ENCODE measurements at regions not wholly inside any gene's neighbourhood (a gene's known extent, or its start where the extent isn't known, plus 50 kb on each side); places are given as distances from the start of the nearest gene placed in this dataset.

- no peak for DNase-seq (ENCODE audit: low spot score)
These were observed 111.7 kb downstream of the ZNF280B start for GRCh38 chr22:22396741-22397291.

- DNase-seq (ENCODE audit: low spot score): no peak
These were observed 111.2 kb downstream of the ZNF280B start for GRCh38 chr22:22397292-22397870.

DNA sequence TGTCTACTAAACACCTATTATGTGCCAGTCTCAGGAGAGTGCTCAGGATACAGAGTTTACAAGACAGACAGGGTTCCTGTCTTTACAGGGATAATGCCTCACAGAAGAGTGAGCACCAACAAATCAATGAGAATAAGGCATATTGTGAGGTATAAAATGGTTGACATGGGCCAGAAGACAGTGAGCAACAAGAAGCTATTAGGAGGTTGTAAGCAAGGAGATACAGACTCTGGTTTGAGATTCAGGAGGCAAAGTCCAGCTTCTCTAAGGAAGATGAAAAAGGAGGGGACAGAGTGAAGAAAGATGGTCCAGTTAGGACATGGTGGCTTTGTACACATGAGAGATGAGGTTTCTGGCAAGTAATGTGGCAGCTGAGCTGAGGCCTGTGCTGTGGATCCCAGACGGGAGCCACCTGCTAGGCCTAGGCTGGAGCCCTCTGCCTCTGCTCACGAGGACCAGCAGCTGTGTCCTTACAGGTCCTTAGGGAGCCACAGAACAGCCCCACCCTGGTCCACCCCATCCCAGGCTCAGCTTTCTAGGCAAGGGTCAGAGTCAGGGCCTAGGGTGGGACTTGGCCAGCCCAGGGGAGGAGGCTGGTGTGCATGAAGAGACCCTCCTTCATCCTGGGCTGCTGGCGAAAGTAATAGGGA lies 110.5 kb downstream of the ZNF280B start:
- DNase-seq (ENCODE audit: low spot score): no peak

DNA sequence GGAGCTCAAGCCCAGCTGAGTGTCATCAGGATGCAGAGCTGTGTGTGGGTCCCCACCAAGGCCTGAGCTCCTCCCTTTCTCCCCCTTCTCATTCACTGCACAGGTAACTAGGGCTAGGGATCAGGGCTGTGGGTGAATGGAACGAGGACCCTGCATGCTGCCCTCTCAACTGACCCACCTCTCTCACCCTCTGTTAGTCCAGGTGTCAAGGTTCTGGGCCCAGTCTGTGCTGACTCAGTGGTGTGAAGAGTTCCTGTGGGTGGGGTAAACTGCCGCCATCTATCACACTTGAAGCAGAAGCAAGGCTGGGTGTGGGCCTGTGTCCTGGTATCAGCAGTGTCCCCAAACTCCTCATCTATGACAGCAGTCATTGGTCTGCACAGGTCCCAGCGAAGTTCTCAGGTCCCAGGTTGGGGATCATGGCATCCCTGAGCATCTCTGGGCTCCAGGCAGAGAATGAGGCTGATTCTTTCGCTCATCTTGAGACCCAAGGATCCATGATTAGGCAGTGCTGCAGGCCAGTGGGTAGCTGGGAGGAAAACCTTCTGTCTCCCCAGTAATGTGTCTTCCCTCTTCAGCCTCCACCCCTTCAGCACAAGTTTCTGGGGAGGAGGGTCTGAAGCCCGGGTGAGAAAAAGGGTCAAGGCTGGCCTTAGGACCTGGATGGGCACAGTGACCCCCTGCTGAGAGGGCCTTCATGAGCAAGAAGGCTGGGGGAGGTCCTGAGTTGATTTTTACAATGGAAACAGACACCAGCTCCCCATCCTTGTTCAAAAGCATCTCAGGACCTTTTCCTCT lies 109.8 kb downstream of the ZNF280B start:
- DNase-seq (ENCODE audit: low spot score): no peak

- DNase-seq (ENCODE audit: low spot score): no peak
These were observed 108.4 kb downstream of the ZNF280B start for GRCh38 chr22:22400099-22400498.

GRCh38 chr22:22400964-22401363 lies 107.6 kb downstream of the ZNF280B start:
- DNase-seq (ENCODE audit: low spot score): no peak

- no peak for DNase-seq (ENCODE audit: low spot score)
These were observed 107.2 kb downstream of the ZNF280B start for GRCh38 chr22:22401381-22401780.

GRCh38 chr22:22403306-22403705 lies 105.2 kb downstream of the ZNF280B start:
- no peak for DNase-seq (ENCODE audit: low spot score)

- DNase-seq (ENCODE audit: low spot score): no peak
These were observed 104.8 kb downstream of the ZNF280B start for GRCh38 chr22:22403771-22404170.

DNA sequence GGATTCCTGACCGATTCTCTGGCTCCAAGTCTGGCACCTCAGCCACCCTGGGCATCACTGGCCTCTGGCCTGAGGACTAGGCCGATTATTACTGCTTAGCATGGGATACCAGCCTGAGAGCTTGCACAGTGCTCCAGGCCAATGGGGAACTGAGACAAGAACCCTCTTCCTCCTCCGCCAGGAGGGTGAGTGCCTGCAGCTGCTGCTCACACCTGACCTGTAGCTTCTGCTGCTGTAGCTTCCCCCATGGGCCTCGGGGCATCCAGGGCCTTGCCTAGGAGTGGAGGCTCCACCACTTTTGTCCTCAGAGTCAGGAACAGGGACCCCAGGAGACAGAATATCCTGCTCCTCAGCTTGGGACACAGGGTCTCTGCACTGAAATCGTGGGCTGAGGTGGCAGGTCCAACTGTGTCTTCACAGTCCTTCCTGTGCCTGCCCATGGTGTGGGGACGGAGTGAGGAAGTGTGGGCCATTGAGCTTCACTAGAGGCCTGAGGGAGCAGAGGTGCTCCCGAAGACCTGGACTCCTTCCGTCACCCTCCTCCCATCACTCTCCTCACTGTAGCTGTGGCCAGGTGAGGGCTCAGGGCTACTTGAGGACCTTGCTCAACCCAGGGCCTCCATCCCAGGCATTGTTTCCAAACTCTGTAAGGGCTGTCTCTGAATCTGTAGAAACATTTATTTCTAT lies 103.8 kb downstream of the ZNF280B start:
- DNase-seq (ENCODE audit: low spot score): no peak

DNA sequence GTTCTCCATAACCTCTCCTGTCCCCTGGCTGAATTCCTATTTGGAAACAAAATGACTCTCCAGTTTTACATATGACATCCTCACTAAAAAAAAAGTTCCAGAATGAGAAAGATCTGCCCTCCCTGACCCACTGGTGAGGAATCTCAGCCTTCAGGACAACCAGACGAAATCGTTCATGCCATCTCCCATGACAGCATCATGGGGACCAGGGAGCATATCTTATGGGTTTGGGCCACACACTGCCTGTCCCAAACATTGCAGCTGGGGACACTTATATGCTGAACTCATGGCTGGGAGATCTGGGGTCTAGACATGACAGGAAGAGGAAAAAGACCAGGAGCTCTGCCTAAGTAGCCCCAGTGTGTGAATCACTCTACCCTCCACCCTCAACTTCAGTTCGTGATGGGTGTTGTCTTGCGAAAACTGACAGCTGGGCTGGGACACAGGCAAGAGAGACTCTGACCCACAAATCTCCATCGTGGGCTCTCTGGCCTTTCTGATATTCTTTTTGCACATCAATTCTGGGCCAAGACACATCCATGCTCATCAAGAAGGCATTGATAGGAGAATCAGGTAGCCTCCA lies 102.0 kb downstream of the ZNF280B start:
- no peak for DNase-seq (ENCODE audit: low spot score)

GRCh38 chr22:22407061-22407460 lies 101.5 kb downstream of the ZNF280B start:
- DNase-seq (ENCODE audit: low spot score): no peak

DNA sequence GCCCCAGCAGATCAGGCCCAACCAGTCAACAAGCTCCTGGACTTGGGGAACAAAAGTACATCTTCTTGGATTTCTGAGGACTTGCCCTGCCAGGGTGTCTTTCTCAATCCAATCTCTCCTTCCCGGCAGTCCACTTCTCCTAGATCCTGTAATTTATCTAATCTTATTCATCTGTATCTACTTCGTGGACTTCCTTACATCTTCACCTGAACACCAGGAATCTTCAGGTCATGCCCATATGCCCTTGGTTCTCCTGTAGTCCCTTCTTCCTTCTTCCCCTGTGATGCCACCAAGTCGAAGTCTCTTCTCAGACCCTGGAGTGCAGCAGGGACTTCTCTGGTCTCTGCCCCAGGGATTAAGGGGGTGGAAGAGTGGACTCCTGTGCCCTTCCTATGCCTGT lies 100.3 kb downstream of the ZNF280B start:
- DNase-seq (ENCODE audit: low spot score): no peak

DNA sequence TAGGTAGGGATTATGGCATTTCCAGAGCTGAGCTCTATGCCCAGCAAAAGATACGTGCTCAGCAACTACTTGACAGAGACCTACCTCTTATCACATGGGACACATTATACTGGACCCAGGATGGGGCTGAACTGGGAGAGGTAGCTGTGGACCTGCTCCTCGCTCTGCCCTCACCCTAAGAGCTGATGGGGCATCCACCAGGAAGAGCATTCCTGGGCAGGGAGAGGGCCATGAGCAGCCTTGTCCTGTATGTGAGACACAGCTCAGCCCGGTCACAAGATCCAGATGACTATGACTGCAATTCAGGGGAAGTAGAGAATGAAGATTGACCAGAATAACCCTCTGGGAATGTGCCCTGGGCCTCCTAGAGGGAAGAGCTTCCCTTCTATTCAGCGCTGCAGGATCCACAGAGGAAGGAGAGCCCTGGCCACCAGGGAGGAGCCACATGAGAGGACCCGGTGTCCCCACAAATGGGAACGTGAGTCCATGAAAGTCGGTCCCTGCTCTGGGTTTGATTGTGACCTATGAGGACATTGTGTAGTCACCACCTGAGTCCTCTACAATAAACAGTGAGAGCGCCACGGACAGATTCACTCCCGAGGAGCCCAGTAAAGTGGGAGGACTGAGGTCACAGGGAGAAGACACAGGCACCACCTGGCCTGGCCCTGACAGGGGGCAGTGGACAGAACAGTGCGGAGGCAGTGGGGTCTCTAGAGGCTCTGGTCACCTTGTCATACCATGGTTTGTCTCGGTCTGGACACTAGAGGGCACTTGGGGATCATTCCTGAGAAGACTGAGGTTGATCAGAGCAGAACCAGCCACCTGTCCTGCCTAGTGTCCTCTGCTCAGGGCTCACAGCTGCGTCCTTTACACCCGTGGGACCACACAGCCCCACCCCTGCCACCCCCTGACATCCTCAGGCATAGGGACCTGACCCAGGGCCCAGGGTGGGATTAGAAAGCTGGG lies 99.5 kb downstream of the ZNF280B start:
- DNase-seq (ENCODE audit: low spot score): no peak

- no peak for DNase-seq (ENCODE audit: low spot score)
These were observed 98.4 kb downstream of the ZNF280B start for GRCh38 chr22:22410121-22410520.

GRCh38 chr22:22410677-22411076 lies 97.9 kb downstream of the ZNF280B start:
- DNase-seq (ENCODE audit: low spot score): no peak

DNA sequence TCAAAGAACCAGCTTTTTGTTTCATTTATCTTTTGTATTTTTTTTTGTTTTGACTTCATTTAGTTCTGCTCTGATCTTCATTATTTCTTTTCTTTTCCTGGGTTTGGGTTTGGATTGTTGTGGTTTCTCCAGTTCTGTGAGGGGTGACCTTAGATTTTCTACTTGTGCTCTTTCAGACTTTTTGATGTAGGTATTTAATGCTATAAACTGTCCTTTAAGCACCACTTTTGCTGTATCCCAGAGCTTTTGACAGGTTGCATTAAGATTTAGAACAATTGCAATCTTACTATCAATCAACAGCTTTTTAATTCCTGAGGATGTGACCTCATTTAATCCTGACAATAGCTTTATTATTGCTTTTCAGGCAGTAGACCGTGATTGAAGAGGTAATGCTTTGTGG lies 94.3 kb downstream of the ZNF280B start:
- DNase-seq (ENCODE audit: low spot score): no peak

GRCh38 chr22:22417495-22418162 lies 90.9 kb downstream of the ZNF280B start:
- DNase-seq (ENCODE audit: low spot score): no peak

DNA sequence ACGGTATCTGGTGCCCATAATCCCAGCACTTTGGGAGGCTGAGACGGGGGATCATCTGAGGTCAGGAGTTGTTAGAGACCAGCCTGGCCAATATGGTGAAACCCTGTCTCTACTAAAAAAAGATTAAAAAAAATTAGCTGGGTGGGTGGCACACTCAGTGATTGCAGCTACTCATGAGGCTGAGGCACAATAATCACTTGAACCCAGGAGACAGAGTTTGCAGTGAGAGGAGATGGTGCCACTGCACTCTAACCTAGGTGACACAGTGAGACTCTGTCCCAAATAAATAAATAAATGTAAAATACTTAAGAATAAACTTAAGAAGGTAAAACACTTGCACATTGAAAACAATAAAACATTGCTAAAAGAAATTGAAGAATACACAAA lies 90.4 kb downstream of the ZNF280B start:
- no peak for DNase-seq (ENCODE audit: low spot score)

GRCh38 chr22:22418957-22419356 lies 89.6 kb downstream of the ZNF280B start:
- no peak for DNase-seq (ENCODE audit: low spot score)
